ENCODE measurements at regions not wholly inside any gene's neighbourhood (a gene's known extent, or its start where the extent isn't known, plus 50 kb on each side); places are given as distances from the start of the nearest gene placed in this dataset.

DNA sequence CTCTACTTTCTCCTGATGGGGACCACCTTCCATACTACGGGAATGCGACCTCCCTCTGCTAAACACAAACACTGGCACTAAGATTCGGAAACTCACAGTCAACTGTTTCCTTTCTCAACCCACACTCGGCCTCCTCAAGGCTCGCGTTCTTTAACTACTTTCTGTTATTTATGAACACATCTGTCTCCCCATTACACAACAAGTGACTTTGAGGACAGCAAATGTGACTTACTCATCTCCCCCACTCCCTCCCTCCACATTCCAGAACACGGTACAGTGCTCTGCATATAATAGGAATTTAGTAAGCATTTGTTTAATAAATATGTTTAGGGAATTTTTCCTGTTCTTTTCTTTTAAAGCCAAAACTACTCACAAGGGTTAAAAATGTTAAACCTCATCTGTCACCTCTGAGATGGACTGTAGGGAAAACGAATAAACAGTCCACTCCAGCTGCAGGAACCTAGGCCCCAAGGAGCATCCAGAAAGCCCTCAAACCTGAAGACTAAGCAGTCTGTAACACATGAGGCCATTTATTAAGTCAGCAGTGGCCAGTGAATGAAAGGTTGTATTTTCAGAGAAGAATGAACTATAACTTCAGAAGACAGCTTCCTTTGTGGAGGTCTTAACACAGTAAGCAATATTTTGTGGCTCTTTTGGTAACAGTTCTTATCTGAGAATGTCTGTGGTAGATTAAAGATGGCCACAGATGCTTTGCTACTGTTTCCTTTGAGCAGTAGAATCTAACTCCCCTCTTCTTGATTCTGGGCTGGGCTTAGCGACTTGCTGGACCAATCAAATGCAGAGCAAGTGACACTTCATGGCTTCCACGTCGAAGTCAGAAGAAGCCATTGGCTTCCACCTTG lies 209.6 kb upstream of the DTNBP1 start:
- DNase-seq: no peak

- DNase-seq: no peak
These were observed 208.4 kb upstream of the DTNBP1 start for GRCh38 chr6:15871276-15871675.

DNA sequence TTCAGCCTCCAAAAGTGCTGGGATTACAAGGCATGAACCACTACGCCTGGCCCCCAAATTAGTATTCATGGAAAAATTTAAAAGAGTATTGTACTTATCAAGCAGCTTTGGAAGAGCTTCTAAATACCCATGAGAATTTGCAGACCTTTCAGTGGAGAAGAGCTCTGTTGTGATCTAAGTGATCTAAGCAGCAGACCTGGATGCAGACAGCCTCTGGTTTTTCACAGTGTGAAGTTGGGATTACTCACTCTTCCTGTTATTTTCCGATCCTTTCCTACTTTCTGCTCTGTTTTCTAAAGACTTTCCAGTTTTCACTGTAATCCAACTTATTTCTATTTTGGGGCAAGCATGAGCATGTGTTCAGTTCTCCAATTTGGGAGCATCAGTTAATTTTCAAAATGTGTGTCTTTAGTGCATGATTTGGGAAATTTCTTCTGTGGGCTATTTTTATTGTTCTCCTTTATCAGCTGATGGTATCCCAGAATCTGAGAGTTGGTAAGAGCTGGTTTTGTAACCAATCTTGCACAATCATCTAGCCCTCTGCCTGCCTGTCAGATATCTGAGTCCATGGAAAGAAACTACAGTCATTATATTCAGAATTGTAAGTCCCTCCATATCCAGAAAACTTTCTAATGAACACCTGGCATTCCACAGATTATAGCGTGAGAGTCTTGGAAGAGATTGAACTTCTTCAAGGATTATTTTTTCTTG lies 207.7 kb upstream of the DTNBP1 start:
- DNase-seq: no peak

GRCh38 chr6:15864708-15865062 lies 201.9 kb upstream of the DTNBP1 start:
- no peak for DNase-seq

DNA sequence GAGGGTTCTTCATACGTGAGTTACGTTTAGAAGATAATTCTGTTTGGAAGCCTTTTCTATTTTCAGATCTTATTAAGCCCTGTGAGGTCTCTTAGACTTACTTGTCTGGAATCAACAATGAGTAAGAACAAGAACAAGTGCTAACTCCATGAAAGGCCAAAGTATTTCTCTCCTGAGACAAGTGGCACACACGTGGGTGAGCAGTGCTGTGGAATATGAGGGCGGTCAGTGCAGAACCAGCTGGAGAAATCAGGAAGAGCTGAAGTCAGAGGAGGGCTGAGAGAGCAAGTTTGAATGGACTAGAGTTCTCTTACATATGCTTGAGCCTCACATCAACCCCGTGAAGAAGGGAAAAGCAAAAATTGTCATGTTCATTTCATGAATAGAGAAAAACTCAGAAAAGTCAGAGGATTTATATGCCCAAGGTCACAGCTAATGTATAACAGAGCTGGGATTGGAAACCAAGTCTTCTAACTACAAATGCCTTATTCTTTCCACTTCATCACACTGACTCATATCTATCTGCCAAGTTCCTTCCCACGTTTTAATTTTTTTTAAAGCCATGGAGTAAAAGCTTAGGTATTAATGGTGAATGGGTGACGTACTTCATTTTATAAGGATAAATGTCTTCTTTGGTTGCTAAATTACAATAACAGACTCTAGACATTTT lies 201.3 kb upstream of the DTNBP1 start:
- no peak for DNase-seq

DNA sequence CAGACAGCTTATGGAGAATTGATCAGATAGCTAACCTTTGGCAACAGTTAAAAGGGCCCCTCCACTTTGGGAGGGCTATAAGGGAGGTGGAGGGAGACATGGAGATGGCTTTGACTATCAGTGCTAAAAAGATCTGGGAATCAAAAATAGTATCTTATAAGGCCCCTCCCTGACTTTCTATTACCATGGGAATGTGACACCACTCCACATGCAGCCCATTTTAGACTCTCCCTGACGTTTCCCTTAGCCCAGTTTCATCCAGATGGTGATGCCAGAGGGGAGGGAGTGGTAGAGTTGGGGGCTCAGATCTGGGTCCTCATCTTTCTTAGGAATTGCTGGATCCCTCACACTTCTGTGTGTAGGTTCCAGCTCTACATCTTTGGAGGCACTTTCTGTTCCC lies 200.0 kb upstream of the DTNBP1 start:
- no peak for DNase-seq

GRCh38 chr6:15861486-15861885 lies 198.7 kb upstream of the DTNBP1 start:
- no peak for DNase-seq

DNA sequence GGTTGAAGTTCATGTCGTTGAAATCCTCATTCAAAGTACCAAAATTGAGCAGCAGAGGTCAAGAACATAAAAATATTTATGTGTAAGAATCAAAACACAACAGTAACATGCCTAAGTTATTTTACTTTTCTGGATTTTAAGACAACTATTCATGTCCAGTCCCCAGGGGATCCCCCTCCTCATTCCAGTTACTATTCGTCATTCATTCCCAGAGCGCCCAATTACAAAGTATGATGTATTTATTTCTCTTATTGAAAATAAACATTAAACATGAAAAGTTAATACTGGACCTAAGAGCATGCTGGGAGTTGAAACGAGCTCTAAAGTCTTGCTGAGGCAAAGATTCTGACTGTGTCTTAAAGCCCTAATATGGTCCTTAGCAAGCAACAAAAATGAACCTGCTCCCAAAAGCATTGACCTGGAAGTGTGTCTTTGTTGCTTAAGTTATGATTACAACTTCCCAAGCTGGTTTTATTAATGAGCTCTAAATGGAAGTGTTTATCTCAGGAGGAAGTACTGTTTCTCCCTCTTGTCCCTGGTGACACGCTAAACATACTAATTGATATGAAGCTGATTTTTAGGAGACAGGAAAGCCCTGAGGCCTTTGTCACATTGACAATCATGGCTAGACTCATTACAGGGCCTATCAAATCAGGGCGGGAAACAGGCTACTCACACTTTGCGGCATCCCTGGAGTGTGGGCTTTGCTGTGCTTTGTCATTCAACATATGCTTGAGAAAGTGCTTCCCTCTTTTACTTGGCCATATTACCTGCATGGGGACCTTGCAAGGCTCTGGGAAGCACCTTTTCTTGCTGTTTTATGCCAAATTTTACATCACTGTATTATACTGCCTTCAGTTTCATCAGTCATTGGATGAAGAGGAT lies 192.2 kb upstream of the DTNBP1 start:
- DNase-seq: no peak

DNA sequence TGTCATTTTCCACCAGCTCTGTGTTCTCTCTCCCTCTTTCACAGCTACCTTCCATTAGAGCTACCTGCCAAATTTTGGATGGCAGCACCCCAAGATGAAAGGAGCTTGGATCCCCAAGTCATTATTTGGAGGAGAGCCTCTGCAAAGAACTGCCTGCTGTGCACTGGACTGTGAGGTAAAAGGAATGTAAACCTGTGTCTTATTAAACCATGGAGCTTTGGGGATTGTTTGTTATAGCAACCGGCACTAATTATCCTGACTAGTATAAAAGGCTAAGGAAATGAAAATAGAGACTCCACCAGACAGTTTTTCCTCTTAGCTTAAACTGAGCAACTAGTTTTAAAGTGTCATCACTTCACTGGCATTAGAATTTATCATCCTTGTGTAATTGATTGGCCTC lies 191.6 kb upstream of the DTNBP1 start:
- no peak for DNase-seq

- DNase-seq: no peak
These were observed 190.4 kb upstream of the DTNBP1 start for GRCh38 chr6:15853259-15853658.

GRCh38 chr6:15852289-15852688 lies 189.5 kb upstream of the DTNBP1 start:
- DNase-seq: no peak

DNA sequence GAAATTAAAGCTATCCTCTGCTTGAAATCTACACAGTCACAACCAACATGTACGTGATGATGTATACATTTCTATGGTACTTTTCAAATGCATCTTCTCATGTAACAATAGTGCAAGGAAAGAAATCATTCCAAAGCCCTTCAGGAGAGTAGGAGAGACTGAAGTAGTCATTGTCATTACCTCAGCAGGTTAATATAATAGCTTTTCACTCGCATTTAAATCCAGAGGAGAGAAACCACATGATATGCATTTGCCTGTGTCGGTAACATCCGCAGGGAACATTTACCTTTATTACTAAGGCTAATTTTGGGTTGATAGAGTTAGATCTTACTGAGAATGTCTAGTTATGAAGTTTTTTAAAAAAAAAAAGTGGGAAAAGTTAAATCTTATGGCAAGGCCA lies 186.6 kb upstream of the DTNBP1 start:
- no peak for DNase-seq

GRCh38 chr6:15845492-15845891 lies 182.7 kb upstream of the DTNBP1 start:
- no peak for DNase-seq

- no peak for DNase-seq
These were observed 180.9 kb upstream of the DTNBP1 start for GRCh38 chr6:15843764-15844163.

- DNase-seq: no peak
These were observed 180.4 kb upstream of the DTNBP1 start for GRCh38 chr6:15843226-15843625.

DNA sequence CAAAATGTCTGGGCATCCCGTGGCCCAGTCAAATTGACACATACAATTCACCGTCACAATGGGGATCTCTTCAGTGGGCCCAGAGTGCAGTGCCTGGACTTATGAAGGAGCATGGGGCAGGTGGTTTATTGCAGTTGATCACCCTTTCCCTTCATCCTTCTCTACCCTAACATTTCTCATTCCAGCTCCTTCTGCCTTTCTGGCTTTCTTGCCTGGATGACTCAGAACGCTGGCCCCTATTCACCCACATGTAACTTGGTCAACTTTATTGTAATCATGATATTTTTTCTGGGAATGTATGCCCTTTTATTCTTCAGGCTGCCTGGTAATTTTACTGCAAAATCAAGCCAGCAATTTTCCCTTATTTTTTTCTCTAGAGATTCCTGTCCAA lies 179.9 kb upstream of the DTNBP1 start:
- DNase-seq: no peak

- no peak for DNase-seq
These were observed 179.3 kb upstream of the DTNBP1 start for GRCh38 chr6:15841937-15842726.

DNA sequence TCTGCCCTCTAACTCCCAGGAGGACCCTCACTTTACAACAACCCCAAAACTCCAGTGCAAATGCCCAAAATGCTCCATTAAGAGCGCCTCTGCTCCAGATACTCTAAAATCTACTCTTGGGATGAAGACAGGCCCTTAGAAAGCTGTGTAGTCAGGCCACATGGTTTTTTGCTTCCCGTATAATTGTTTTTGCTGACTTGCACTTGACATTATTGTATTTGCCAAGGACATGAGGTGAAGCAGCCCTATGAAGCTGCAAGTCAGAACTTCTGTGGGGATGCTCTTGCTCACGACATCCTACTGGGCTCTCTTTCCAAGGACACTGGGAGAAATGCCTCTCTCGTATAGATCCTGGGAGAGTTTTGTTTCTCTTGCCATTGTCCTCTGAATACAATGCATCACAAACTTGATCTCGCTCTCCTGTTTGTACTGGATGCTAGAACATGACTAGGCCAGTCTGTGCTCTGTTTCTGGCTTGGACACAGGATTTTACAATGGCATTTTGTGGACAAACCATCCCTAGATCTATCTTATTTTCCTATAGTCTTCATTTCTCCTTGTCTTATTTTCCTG lies 177.2 kb upstream of the DTNBP1 start:
- no peak for DNase-seq

DNA sequence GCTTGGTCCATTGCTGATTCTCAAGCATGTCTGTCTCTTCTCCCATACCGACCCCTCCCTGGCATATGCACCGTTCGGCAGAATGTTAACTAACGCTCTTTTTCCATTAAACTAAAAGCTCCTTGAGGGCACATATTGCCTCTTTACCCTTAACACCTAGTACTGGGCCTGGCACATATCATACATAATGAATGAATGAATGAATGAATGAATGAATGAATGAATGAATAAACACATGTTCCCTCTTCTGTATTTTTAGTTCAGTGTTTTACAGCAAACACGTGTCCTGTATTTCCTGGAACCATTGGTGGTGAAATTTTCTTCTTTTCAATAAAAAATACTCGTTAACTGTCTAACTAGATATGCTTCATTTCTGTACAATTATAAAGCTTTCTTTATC lies 174.4 kb upstream of the DTNBP1 start:
- no peak for DNase-seq

GRCh38 chr6:15832841-15833240 lies 170.0 kb upstream of the DTNBP1 start:
- no peak for DNase-seq

- no peak for DNase-seq
These were observed 166.3 kb upstream of the DTNBP1 start for GRCh38 chr6:15829156-15829555.

Data from NCI-H1436 treated with DMSO at 0.1 percent for 48 hours (cell line).